ENCODE measurements at regions not wholly inside any gene's neighbourhood (a gene's known extent, or its start where the extent isn't known, plus 50 kb on each side); places are given as distances from the start of the nearest gene placed in this dataset.

DNA sequence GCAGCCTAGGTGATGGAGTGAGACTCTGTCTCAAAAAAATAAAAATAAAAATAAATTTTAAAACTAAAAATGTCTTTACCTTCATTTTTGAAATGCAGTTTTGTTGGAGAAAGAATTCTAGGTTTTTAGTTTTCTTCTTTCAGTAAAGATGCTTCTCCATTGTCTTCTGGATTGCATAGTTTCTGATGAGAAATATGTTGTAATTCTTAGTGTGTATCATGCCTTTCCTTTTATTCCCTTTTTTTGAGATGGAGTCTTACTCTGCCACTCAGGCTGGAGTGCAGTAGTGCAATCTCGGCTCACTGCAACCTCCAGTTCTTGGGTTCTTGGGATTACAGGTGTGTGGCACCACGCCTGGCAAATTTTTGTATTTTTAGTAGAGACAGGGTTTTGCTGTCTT is 130.0 kb upstream of the FBXO11 start:
- no peak for DNase-seq (ENCODE audit: low spot score)
- no peak overlapping the region for H2AFZ ChIP-seq (ENCODE audit: low read length)
- H3K27ac ChIP-seq (ENCODE audit: extremely low read length, insufficient read depth, low read length): no peak overlapping the region
- no peak overlapping the region for H3K4me3 ChIP-seq (replicated peaks in 1 of 3; ENCODE audit: insufficient read depth in 1 of 3, low read depth in 2 of 3, low read length in 3 of 3)
- 22% methylated on average over 2 of the region's 2 CpGs for WGBS (ENCODE audit: low lambda C conversion rate)
- no peak overlapping the region for H3K9ac ChIP-seq (ENCODE audit: insufficient read depth, low read depth, low read length)
- H3K4me1 ChIP-seq (ENCODE audit: insufficient read depth, low read length): no peaks in the 10 kb centered on the region
- no peak overlapping the region for H3K4me2 ChIP-seq (ENCODE audit: low read depth, low read length)
- no peaks in the 10 kb centered on the region for H3K9me3 ChIP-seq (ENCODE audit: low read length)
- ATAC-seq: no peak
- ChIA-PET POLR2A (no interaction called here), CTCF (ENCODE audit: low intra/inter-chr PET ratio, low total read pairs) (no interaction called here)
- no peaks in the 10 kb centered on the region for H4K20me1 ChIP-seq (ENCODE audit: insufficient read depth, low read length)
- H3K27me3 ChIP-seq (ENCODE audit: control insufficient read depth in 1 of 2, insufficient read depth in 2 of 2, low read length in 2 of 2): 0 out of 5 replicates have a peak, but pooled peaks cover 0 to 3% of the 10 kb centered on the region in 2 experiments
- no peaks in the 10 kb centered on the region for H3K79me2 ChIP-seq (ENCODE audit: insufficient read depth, low read length)
- TF ChIP-seq ZNF317 (CRISPR knock-in tag; IDR thresholded peaks at IDR 0.05): peak; percentile 93
- no peak for TF ChIP-seq ZBTB21 (CRISPR knock-in tag; IDR thresholded peaks at IDR 0.05)
- no TSS peak for BruUV-seq (replicated peaks)
- in situ Hi-C loops (cut with HindIII; ENCODE audit: extremely low pct_ligation_motif_present, low pct_unique_long_range_greater_than_20kb) (no loop called here), intact Hi-C loops (cut with micrococcal nuclease; ENCODE audit: unreplicated experiment) (no loop called here)
- no peaks in the 10 kb centered on the region for H3K36me3 ChIP-seq (replicated peaks in 1 of 2; ENCODE audit: control insufficient read depth in 1 of 2, insufficient read depth in 2 of 2, low read length in 2 of 2)
- no peak for FAIRE-seq

GRCh38 chr2:48039209-48039990 is 133.1 kb upstream of the FBXO11 start:
- no peaks in the 10 kb centered on the region for H3K36me3 ChIP-seq (replicated peaks in 1 of 2; ENCODE audit: control insufficient read depth in 1 of 2, insufficient read depth in 2 of 2, low read length in 2 of 2)
- FAIRE-seq (no peak), ATAC-seq (no peak), DNase-seq (ENCODE audit: low spot score) (no peak)
- H3K27ac ChIP-seq (ENCODE audit: extremely low read length, insufficient read depth, low read length): no peak overlapping the region
- H3K4me3 ChIP-seq (replicated peaks in 1 of 3; ENCODE audit: insufficient read depth in 1 of 3, low read depth in 2 of 3, low read length in 3 of 3): no peak overlapping the region
- no peaks in the 10 kb centered on the region for H4K20me1 ChIP-seq (ENCODE audit: insufficient read depth, low read length)
- no peak overlapping the region for H3K9ac ChIP-seq (ENCODE audit: insufficient read depth, low read depth, low read length)
- H3K4me2 ChIP-seq (ENCODE audit: low read depth, low read length): no peak overlapping the region
- no peaks in the 10 kb centered on the region for H3K79me2 ChIP-seq (ENCODE audit: insufficient read depth, low read length)
- CTCF ChIA-PET (ENCODE audit: low intra/inter-chr PET ratio, low total read pairs): no interaction called here
- H3K4me1 ChIP-seq (ENCODE audit: insufficient read depth, low read length): no peaks in the 10 kb centered on the region
- 30% methylated on average over 3 of the region's 3 CpGs for WGBS (ENCODE audit: low lambda C conversion rate)
- in situ Hi-C loops (cut with HindIII; ENCODE audit: extremely low pct_ligation_motif_present, low pct_unique_long_range_greater_than_20kb) (no loop called here), intact Hi-C loops (cut with micrococcal nuclease; ENCODE audit: unreplicated experiment) (no loop called here)
- no peaks in the 10 kb centered on the region for H3K27me3 ChIP-seq (ENCODE audit: control insufficient read depth in 1 of 2, insufficient read depth in 2 of 2, low read length in 2 of 2)
- no TSS peak for BruUV-seq (replicated peaks)
- H3K9me3 ChIP-seq (ENCODE audit: low read length): no peaks in the 10 kb centered on the region
- no peak overlapping the region for H2AFZ ChIP-seq (ENCODE audit: low read length)
- TF ChIP-seq KLF6 (CRISPR knock-in tag; IDR thresholded peaks at IDR 0.05): no peak
- TF ChIP-seq ZFP82 (CRISPR knock-in tag; IDR thresholded peaks at IDR 0.05; ENCODE audit: borderline replicate concordance): no peak
- TF ChIP-seq ZNF891 (CRISPR knock-in tag; IDR thresholded peaks at IDR 0.05): no peak
- no peak for TF ChIP-seq REPIN1 (CRISPR knock-in tag; IDR thresholded peaks at IDR 0.05; ENCODE audit: borderline replicate concordance, low read depth)
- no peak for TF ChIP-seq RBM22 (optimal IDR thresholded peaks at IDR 0.05; ENCODE audit: low read length)
- no peak for TF ChIP-seq ZNF256 (CRISPR knock-in tag; conservative IDR thresholded peaks at IDR 0.05)
- no peak for TF ChIP-seq CENPX (CRISPR knock-in tag; IDR thresholded peaks at IDR 0.05)
- no peak for TF ChIP-seq ZBTB46 (CRISPR knock-in tag; IDR thresholded peaks at IDR 0.05; ENCODE audit: borderline replicate concordance)
- no peak for TF ChIP-seq EED (CRISPR knock-in tag; IDR thresholded peaks at IDR 0.05)
- no peak for TF ChIP-seq KDM5A (IDR thresholded peaks at IDR 0.05; ENCODE audit: borderline replicate concordance, low read length)
- no peak for TF ChIP-seq MIER2 (CRISPR knock-in tag; IDR thresholded peaks at IDR 0.05)
- TF ChIP-seq ELF4 (CRISPR knock-in tag; IDR thresholded peaks at IDR 0.05; ENCODE audit: borderline replicate concordance): no peak
- no peak for TF ChIP-seq XBP1 (CRISPR knock-in tag; IDR thresholded peaks at IDR 0.05)
- TF ChIP-seq ZNF432 (CRISPR knock-in tag; IDR thresholded peaks at IDR 0.05; ENCODE audit: borderline replicate concordance): no peak
- TF ChIP-seq ZNF562 (CRISPR knock-in tag; IDR thresholded peaks at IDR 0.05; ENCODE audit: borderline replicate concordance): no peak
- POLR2A ChIA-PET: no interaction called here
